HFFc6 (cell line): ENCODE measurements at regions not wholly inside any gene's neighbourhood (a gene's known extent, or its start where the extent isn't known, plus 50 kb on each side); places are given as distances from the start of the nearest gene placed in this dataset.

Experiments
- DNase-seq: peaks from one replicate; pipeline ENCODE4 v3.0.0-alpha.2; 2018
- H3K27ac Mint-ChIP-seq: 2 replicates; pipeline ENCODE4 v1.8.0; 2020; ENCODE audit warnings: mild to moderate bottlenecking, mixed read lengths
- H3K27me3 Mint-ChIP-seq: 2 replicates; pipeline ENCODE4 v1.8.0; 2021; ENCODE audit warnings: mild to moderate bottlenecking, moderate library complexity, mixed read lengths; ENCODE audit not compliant: insufficient read depth
- H3K36me3 Mint-ChIP-seq: 2 replicates; pipeline ENCODE4 v1.8.0; 2021; ENCODE audit warnings: low read depth, mixed read lengths
- H3K4me1 Mint-ChIP-seq: 2 replicates; pipeline ENCODE4 v1.8.0; 2020; ENCODE audit warnings: low read depth, mixed read lengths
- H3K4me3 Mint-ChIP-seq: 2 replicates; pipeline ENCODE4 v1.8.0; 2020; ENCODE audit warnings: mild to moderate bottlenecking, moderate library complexity, mixed read lengths
- H3K9me3 Mint-ChIP-seq: 2 replicates; pipeline ENCODE4 v1.8.0; 2020; ENCODE audit warnings: mild to moderate bottlenecking, mixed read lengths
- TF ChIP-seq, protein P1 (sequence below): fragments of 200-600 bp; sonication (generic); IDR thresholded peaks from 2 replicates; pipeline ENCODE4 v1.5.0; 2021; ENCODE audit warnings: antibody characterized with exemption, mild to moderate bottlenecking

DNA sequence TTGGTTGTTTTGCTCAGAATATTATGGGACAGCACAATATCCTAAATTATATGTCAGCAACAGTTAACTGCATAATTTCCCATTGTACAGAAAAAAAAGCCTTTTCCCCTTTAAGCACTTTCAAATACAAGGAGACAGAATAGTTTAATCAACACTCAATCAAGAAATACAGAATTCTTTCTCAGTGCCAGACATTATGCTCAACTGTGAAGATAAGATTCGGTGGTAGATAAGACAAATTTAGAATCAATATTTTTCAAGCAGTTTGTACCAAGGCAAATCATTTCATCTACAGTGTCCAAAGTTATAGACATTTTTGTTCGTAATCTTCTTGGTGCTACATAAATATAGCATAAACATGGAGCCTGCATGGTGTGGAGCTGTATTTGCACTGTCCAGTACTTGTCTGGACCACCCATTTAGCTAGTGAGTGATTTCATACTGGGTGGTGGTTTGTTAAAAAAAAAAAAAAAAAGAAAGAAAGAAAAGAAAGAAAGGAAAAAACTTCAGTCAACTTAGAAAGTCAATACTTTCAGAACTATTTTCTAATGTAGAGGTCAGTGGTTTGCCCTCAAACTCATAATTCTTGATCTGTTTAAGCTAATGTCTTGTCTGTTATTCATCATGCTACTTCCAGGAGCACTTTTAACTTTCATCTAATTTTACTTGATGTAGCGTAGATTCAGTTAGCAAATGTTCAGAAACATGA, 522.9 kb downstream of the FAT4 start:
- Mint-ChIP-seq H3K27ac (no peak overlapping the region), H3K4me3 (no peak overlapping the region), H3K9me3 (no peaks in the 10 kb centered on the region), H3K36me3 (no peaks in the 10 kb centered on the region), H3K27me3 (no peaks in the 10 kb centered on the region), H3K4me1 (peaks cover 7% of the 10 kb centered on the region)
- DNase-seq: no peak
- TF ChIP-seq, protein P1, sequence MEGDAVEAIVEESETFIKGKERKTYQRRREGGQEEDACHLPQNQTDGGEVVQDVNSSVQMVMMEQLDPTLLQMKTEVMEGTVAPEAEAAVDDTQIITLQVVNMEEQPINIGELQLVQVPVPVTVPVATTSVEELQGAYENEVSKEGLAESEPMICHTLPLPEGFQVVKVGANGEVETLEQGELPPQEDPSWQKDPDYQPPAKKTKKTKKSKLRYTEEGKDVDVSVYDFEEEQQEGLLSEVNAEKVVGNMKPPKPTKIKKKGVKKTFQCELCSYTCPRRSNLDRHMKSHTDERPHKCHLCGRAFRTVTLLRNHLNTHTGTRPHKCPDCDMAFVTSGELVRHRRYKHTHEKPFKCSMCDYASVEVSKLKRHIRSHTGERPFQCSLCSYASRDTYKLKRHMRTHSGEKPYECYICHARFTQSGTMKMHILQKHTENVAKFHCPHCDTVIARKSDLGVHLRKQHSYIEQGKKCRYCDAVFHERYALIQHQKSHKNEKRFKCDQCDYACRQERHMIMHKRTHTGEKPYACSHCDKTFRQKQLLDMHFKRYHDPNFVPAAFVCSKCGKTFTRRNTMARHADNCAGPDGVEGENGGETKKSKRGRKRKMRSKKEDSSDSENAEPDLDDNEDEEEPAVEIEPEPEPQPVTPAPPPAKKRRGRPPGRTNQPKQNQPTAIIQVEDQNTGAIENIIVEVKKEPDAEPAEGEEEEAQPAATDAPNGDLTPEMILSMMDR: no peak

DNA sequence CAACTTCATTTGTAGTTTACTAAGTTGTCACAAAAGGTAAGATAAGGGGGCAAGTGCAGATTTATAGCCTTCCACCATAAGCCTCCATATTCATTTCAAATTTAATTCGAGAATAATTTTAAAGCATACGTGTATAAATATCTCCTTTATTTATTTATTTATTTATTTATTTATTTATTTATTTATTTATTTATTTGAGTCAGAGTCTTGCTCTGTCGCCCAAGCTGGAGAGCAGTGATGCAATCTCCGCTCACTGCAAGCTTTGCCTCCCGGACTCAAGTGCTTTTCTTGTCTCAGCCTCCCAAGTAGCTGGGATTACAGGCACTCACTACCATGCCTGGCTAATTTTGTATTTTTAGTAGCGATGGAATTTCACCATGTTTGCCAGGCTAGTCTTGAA, 523.4 kb downstream of the FAT4 start:
- TF ChIP-seq, protein P1: no peak
- DNase-seq: no peak
- Mint-ChIP-seq H3K4me1 (peaks cover 7% of the 10 kb centered on the region), H3K27me3 (no peaks in the 10 kb centered on the region), H3K27ac (no peak overlapping the region), H3K4me3 (no peak overlapping the region), H3K9me3 (no peaks in the 10 kb centered on the region), H3K36me3 (no peaks in the 10 kb centered on the region)

- Mint-ChIP-seq H3K36me3 (no peaks in the 10 kb centered on the region), H3K4me1 (peaks cover 11% of the 10 kb centered on the region), H3K4me3 (no peak overlapping the region), H3K27me3 (no peaks in the 10 kb centered on the region), H3K9me3 (no peaks in the 10 kb centered on the region), H3K27ac (no peak overlapping the region)
- no peak for DNase-seq
- TF ChIP-seq, protein P1: no peak
Measured at GRCh38 chr4:125838924-125839323, 524.2 kb downstream of the FAT4 start.

DNA sequence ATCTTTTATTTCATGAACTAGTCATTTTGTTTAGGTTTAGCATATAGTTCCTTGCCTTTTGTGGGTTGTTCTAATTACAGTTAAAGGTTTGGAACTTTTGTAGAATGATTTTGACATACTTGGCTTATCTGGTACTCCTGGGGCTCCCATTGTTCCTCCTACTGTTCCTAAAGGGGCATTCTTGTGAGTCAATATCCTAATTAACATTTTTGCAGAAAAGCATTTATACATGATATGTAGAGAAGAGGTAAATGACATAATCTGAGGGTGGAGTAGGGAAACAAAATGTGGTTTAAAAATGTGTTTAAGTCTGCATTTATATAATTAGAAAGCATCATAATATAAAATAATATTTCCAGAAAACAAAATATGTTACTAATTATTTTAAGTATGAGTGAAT, 529.2 kb downstream of the FAT4 start:
- peaks cover 24% of the 10 kb centered on the region for H3K4me1 Mint-ChIP-seq
- no peaks in the 10 kb centered on the region for H3K27me3 Mint-ChIP-seq
- H3K36me3 Mint-ChIP-seq: no peaks in the 10 kb centered on the region
- no peak overlapping the region for H3K27ac Mint-ChIP-seq
- no peaks in the 10 kb centered on the region for H3K9me3 Mint-ChIP-seq
- DNase-seq: no peak
- H3K4me3 Mint-ChIP-seq: no peak overlapping the region
- TF ChIP-seq, protein P1: no peak

DNA sequence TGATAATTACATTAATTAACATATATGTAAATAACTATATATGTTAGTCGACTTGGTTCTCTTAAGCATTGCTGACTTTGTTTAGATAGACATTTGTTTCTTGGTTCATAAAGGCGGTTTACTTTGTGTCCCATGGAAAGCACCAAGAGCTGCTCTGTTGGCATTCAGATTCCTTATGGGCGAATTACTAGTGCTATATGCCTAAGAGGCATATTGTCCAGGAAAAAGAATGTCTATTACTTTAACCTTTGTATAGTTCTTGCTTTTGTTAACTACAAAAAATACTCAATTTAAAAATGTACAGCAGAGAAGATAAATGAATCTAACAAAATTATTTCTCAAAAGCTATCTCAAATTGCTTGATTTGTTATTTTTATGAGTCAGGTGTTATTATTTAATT, 532.8 kb downstream of the FAT4 start:
- Mint-ChIP-seq H3K27me3 (no peaks in the 10 kb centered on the region), H3K9me3 (no peaks in the 10 kb centered on the region)

More for the DNA sequence above, 532.8 kb downstream of the FAT4 start:
- Mint-ChIP-seq H3K4me3 (no peak overlapping the region), H3K27ac (no peak overlapping the region), H3K4me1 (peaks cover 39% of the 10 kb centered on the region), H3K36me3 (no peaks in the 10 kb centered on the region)
- TF ChIP-seq, protein P1: no peak
- DNase-seq: no peak
